HEK293 (cell line): ENCODE measurements at regions not wholly inside any gene's neighbourhood (a gene's known extent, or its start where the extent isn't known, plus 50 kb on each side); places are given as distances from the start of the nearest gene placed in this dataset.

Experiments used
- CTCF ChIP-seq: fragments of 450-650 bp; formaldehyde crosslinking; IDR thresholded peaks from 2 replicates; pipeline ENCODE4 v1.5.1; 2016; ENCODE audit warnings: missing biosample characterization, missing genetic modification characterization
- REST ChIP-seq: fragments of 450-650 bp; formaldehyde crosslinking; IDR thresholded peaks from 2 replicates; pipeline ENCODE4 v1.5.1; 2016; ENCODE audit warnings: missing biosample characterization, missing genetic modification characterization
- SP3 ChIP-seq: fragments of 450-650 bp; formaldehyde crosslinking; IDR thresholded peaks from 2 replicates; pipeline ENCODE4 v1.5.1; 2016; ENCODE audit warnings: missing biosample characterization, missing genetic modification characterization
- ZNF792 ChIP-seq: fragments of 450-650 bp; formaldehyde crosslinking; IDR thresholded peaks from 2 replicates; pipeline ENCODE4 v1.5.1; 2016; ENCODE audit warnings: missing biosample characterization, missing genetic modification characterization

GRCh38 chr6:74631564-74631963 lies 574.3 kb downstream of the COL12A1 start:
- TF ChIP-seq CTCF (tag by site-specific recombination) (no peak), SP3 (tag by site-specific recombination) (no peak), REST (tag by site-specific recombination) (no peak), ZNF792 (tag by site-specific recombination) (no peak)
